AML-193 (cell line): ENCODE measurements at regions not wholly inside any gene's neighbourhood (a gene's known extent, or its start where the extent isn't known, plus 50 kb on each side); places are given as distances from the start of the nearest gene placed in this dataset.

Experiments
- DNase-seq, 2 experiments: peaks; one replicate each; lab custom pipeline; 2025; lab: John Stamatoyannopoulos, UW

DNA sequence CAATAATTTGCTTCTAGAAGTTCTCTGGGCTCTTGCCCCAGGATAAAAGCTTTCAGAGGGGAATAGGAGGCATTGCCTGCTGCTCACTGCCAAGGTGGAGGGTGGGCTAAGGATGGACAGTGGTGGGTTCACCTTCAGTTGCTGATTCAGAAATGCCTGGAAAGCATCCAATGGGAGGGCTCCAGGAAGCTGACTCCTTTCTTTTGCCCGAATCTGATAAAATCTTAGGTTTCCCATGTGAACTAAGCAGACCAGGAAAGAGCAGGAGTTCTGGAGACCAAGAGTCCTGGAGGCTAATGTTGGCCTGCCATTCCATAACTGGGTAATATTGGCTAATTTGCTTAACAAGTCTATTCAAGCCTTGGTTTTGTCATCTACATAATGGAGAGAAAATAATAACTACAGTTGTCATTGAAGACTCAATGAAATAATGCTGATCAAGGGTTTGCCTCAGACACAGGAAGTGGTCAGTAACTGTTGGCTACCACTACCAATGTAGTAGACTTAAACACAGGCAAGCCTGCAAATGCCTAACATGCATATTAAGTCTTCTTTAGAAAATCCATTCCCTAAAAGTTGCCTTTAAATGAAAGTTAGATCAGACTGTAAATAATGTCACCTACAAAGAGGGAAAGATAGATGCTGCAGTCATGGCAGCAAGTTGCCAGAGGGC lies 528.4 kb upstream of the NBEA start:
- DNase-seq = no peak

DNA sequence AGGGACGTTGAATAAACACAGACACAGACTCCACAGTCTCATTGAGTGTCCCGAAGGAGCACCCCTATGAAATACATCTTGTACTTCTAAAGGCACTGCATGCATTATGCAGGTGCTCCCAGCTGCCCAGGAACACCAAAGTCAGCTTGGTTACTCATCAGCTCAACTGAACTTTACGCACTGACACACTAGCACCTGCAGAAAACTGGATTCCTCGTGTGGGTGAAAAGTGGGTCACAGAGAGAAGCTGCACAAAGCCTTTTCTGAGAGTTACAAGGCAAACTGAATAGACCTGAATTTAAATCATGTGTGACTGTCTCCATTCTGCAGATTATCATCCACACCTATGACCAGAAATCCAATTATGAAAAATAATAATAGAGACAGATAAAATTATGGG lies 527.5 kb upstream of the NBEA start:
- no peak for DNase-seq

- DNase-seq = no peak
These were observed 525.1 kb upstream of the NBEA start for GRCh38 chr13:34416971-34417380.

DNA sequence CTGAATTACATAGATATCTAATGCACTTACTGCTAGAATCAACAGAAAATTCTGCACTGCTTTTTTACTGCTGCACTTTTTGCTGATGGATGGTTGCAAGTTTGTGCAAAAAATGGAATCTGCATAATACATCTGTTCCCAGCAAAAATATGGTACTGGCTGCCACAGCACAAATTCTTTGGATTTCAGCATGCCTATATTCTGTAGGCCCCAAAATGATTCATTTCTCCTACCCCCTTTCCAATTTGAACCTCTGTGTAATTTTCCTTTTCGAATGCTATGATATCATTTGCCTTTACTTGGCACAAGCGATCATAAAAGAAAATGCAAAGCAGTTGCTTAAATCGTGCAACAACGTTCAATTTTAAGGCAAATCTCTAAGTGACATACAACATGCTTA lies 524.2 kb upstream of the NBEA start:
- no peak for DNase-seq

- no peak for DNase-seq
These were observed 523.0 kb upstream of the NBEA start for GRCh38 chr13:34419025-34419424.

- no peak for DNase-seq
These were observed 522.3 kb upstream of the NBEA start for GRCh38 chr13:34419755-34420154.

GRCh38 chr13:34420702-34421346 lies 521.2 kb upstream of the NBEA start:
- no peak for DNase-seq

DNA sequence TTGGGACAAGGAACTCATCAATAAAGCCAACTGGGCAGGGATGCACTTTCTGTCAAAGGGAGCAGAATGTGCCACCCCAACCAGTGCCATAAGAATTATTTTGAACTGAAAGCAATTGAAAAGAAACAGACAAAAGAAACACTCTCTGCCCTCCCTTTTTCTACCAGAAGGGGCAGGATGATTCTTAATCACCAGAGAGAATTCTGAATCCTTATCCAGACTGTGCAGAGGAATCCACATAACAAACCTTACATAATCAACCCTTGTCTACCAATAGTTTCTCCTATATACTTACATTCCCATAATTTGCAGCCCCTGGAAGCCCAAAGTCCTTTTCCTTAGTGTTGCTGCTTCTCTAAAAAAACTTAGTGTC lies 520.7 kb upstream of the NBEA start:
- DNase-seq = no peak

GRCh38 chr13:34421858-34422475 lies 520.1 kb upstream of the NBEA start:
- DNase-seq = no peak

GRCh38 chr13:34422956-34423355 lies 519.1 kb upstream of the NBEA start:
- DNase-seq = no peak

DNA sequence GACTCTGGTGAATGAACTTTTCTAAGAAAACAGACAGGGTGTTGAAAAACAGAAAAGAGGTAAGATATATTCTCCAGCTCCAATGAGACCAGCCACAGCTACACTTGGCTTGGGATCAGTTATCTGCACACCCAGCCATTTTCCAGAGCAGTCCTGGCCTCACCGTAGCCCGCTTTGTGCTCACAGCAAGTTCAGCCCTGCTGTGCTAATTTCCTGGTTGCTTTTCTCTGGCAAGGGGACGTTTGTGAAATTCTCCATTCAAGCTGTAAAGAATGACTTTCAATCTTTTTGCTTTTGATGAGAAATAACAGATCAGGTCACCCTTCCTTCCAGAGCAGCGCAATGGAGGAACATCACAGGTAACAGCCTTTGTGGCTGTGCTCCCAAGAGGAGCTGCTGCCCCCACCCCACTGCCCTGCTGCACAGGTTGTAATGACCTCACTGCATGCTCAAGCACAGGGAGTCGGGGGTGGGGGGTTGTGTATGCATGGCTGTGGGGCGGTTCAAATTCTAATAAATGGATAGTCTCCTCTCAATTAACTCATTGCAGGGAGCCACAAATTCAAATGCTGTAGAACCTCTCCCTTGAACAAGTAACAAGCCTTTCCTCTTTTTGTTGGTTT lies 516.6 kb upstream of the NBEA start:
- no peak for DNase-seq

DNA sequence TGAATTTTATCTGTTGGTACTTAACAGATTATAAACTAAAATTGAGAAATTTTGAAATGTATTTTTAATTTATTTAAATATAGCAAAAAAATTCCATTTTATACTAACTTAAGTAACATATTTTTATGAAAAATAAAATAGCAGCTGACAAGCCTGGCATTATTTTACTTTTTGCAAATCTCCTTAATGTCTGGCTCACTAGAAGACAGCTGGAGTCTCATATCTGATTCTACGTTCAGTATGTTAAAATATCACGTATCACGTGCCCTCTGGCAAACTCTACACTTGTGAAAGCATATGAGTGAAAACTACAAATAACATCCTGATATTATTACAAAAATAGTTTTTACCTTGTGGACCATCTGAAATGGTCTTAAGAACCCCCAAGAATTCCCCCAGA lies 513.2 kb upstream of the NBEA start:
- no peak for DNase-seq

DNA sequence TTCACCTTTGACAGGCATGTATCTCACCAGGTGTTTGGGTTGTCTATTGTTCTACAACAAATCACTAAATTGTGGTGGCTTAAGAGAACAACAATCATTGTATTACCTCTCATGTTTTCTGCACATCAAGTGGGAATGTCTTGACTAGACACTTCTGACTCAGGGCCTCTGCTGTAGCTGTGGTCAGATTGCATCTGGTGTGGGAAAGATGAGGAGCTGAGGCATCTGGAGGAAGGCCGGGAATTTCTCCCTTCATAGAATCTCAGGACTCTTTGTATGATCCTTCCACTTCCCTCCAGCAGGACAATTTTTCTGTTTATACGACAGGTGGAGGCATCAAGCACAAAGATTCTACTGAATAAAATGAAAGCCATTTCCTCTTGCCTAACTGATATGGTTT lies 511.8 kb upstream of the NBEA start:
- DNase-seq = no peak

GRCh38 chr13:34431827-34432581 lies 510.1 kb upstream of the NBEA start:
- no peak for DNase-seq

DNA sequence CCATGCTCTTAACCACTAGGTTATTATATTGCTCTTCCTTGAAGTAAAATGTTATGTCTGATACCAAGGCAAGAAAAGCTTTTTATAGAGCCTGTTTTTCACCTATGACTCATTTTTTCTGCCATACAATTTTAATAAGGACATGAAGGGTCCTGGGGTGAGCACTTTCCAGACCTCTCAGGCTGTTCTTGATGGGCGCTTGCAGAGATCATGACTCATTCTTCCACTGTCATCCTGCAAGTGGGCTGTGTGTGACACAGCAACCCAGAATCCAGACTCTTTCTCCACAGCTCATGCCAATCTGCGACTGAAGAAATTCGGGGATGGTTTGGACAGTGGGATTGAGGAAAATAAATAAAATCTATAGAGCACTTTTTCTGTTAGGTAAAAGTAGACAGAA lies 506.7 kb upstream of the NBEA start:
- no peak for DNase-seq

DNA sequence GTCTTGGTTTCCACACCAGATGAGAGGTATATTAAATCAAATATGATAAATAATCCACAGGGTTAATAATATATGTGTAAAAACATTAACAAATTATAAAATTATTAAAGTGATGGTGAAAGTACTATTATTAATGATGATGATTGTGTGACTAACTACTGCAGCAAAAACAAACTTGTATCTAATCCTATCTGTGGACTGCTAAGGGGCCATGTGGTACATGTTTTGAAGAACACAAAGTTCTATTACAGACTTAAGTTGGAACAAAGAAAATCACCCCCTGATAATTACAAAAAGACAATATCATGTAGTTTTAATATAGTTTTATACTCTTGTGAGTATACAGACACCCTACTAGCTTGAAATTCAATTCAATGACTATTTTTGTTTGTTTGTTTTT lies 504.2 kb upstream of the NBEA start:
- no peak for DNase-seq

DNA sequence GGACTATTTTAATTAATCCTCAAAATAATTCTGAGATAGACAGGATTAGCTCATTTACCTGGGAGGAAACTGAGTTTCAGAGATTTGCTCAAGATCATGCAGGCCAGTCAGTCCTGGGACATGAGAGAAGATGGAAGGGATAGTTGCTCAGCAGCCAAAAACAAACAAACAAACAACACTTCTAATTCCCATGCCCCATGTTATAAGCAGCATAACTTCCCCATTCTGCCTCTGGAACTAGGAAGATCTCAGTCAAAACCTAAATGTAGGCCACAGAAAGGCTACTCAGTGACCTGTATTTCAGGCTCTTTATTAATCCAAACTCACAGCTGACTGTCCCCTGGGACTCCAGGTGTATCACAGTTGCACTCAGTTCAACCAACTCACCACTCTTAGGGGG lies 489.2 kb upstream of the NBEA start:
- no peak for DNase-seq

- DNase-seq = no peak
These were observed 483.0 kb upstream of the NBEA start for GRCh38 chr13:34458756-34459715.

- DNase-seq = no peak
These were observed 482.2 kb upstream of the NBEA start for GRCh38 chr13:34459856-34460255.

DNA sequence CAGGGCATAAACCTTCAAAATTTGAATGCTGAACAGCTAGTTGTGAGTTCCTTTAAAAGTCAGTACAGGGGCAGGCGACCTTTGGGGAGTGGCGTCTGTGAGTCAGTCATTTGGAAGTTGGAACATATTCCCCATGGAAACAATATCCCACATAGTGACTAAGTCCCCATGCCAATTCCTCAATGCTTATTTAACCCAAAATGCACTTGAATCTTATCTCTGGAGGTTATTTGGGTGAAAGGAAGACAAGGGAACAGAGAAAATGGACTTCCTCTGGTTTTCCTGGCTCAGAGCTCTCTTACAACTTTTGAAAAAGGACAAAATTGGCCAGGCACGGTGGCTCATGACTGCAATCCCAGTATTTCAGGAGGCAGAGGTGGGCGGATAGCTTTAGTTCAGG lies 479.2 kb upstream of the NBEA start:
- no peak for DNase-seq

- no peak for DNase-seq
These were observed 478.1 kb upstream of the NBEA start for GRCh38 chr13:34464011-34464410.
